Right lobe of liver (tissue), 4 donors: ENCODE measurements at regions not wholly inside any gene's neighbourhood (a gene's known extent, or its start where the extent isn't known, plus 50 kb on each side); places are given as distances from the start of the nearest gene placed in this dataset.

Experiments used
- CTCF ChIP-seq, 4 donors: fragments of 200-600 bp in 3 of 4; fragments of 450-650 bp in 1 of 4; IDR thresholded peaks; one replicate each; pipeline versions ENCODE4 v1.5.1 to v1.8.0; 2016 to 2022; ENCODE audit warnings: antibody characterized with exemption in 4 of 4, mild to moderate bottlenecking in 2 of 4
- POLR2A ChIP-seq: fragments of 450-650 bp; IDR thresholded peaks from one replicate; pipeline ENCODE4 v1.6.1; 2017; ENCODE audit warnings: antibody characterized with exemption, mild to moderate bottlenecking
- donor health status: DM: no; HTN: no; CAD: no.
- donor health status: DM: no; HTN: no; CAD: no.
- donor health status: DM: no; HTN: yes; CAD: no.

GRCh38 chrX:40300286-40300890 is 202.6 kb upstream of the BCOR start:
- TF ChIP-seq POLR2A: no peak
- no peak for TF ChIP-seq CTCF (IDR thresholded peaks at IDR 0.05)
